Adipocyte (in vitro differentiated cells): ENCODE measurements at regions not wholly inside any gene's neighbourhood (a gene's known extent, or its start where the extent isn't known, plus 50 kb on each side); places are given as distances from the start of the nearest gene placed in this dataset.
"Not testable (repeated sequence)": the region's sequence is repeated elsewhere in the genome, so short reads cannot be mapped to it uniquely, and the experiment has no call there.

ENCODE experiments used
- DNase-seq: peaks from one replicate; pipeline ENCODE4 v3.0.0-alpha.2; 2015; ENCODE audit warnings: low read depth
- H3K27me3 ChIP-seq: replicated peaks from 2 replicates; pipeline ENCODE4 v1.7.0; 2013; ENCODE audit warnings: mild to moderate bottlenecking, low read length, moderate library complexity; ENCODE audit not compliant: control insufficient read depth, insufficient read depth
- H3K36me3 ChIP-seq: 2 replicates; pipeline ENCODE4 v1.7.0; 2013; ENCODE audit warnings: low read length, mild to moderate bottlenecking, moderate library complexity; ENCODE audit not compliant: control insufficient read depth, insufficient read depth, severe bottlenecking
- H3K4me1 ChIP-seq: 2 replicates; pipeline ENCODE4 v1.7.0; 2013; ENCODE audit warnings: mild to moderate bottlenecking, low read length, moderate library complexity; ENCODE audit not compliant: control insufficient read depth, insufficient read depth
- H3K4me3 ChIP-seq: 2 replicates; pipeline ENCODE4 v1.7.0; 2013; ENCODE audit warnings: mild to moderate bottlenecking, low read length, moderate library complexity
- H3K9ac ChIP-seq: 2 replicates; pipeline ENCODE4 v1.7.0; 2013; ENCODE audit warnings: mild to moderate bottlenecking, low read length, moderate library complexity
- H3K9me3 ChIP-seq: 2 replicates; pipeline ENCODE4 v1.7.0; 2013; ENCODE audit warnings: mild to moderate bottlenecking, low read length, moderate library complexity; ENCODE audit not compliant: control insufficient read depth

DNA sequence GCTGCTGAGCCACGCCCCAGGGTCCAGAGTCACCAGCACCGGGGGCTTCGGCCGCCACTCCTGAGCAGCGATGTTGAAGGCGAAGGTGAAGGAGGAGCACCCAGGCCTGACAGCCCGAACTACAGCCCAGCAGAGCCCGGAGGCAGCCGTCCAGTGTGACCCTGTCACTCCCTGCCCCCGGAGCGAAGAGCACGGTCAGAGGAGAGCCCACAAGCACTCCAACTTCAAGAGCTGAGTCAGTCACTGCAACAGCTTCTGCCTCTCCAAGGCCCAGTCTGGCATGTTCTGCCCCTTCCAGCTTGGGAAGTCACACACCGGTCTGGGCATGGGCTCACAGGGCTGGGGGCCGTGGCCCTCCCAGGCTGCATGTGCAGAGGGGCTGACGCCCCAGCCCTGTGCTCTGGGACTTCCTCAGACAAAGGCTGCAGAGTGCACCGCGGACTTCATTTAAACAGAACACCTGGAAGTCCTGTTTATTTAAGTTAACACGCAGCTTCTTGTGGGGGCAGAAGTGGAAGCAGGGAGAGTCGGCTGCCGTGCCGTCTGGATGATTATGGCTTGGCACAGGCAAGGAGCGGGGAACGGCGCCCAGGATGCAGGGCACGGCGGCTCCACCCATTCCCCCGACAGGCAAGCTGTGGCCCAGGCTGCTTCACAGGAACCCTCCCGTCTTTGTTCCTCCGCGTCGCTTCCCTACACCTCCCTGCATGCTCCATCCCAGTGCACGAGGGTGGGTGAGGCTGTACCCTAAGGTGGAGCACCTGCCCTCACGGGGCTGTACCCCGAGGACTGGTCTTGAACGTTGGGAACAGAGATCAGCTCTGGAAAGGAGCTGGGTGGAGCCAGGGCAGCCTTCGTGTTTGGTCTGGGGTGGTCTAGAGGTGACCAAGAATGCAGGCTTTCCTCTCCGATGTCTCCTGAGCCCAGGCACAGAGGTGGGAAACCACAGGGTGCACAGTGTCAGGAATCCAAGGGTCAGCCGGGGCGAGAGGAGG, 68.9 kb upstream of the METRNL start:
- Histone ChIP-seq H3K9me3 (no peaks in the 10 kb centered on the region), H3K4me3 (no peak overlapping the region), H3K36me3 (no peaks in the 10 kb centered on the region), H3K9ac (no peak overlapping the region), H3K27me3 (no peaks in the 10 kb centered on the region), H3K4me1 (no peaks in the 10 kb centered on the region)
- no peak for DNase-seq

DNA sequence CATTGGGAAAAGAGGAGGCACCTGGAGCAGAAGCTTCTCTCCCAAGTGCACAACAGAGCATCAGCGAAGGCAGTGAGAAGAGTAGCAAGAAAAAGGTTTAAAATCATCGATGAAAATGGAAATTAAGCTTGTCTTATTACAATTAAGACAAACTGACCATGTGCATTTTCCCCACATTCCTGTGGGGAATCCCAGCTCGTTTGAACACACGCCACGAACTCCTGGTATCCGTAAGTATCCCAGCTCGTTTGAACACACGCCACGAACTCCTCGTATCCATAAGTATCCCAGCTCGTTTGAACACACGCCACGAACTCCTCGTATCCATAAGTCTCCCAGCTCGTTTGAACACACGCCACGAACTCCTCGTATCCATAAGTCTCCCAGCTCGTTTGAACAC, 67.7 kb upstream of the METRNL start:
- not testable (repeated sequence) for H3K4me1 ChIP-seq, DNase-seq, H3K4me3 ChIP-seq, H3K36me3 ChIP-seq, H3K9me3 ChIP-seq, H3K9ac ChIP-seq, H3K27me3 ChIP-seq

DNA sequence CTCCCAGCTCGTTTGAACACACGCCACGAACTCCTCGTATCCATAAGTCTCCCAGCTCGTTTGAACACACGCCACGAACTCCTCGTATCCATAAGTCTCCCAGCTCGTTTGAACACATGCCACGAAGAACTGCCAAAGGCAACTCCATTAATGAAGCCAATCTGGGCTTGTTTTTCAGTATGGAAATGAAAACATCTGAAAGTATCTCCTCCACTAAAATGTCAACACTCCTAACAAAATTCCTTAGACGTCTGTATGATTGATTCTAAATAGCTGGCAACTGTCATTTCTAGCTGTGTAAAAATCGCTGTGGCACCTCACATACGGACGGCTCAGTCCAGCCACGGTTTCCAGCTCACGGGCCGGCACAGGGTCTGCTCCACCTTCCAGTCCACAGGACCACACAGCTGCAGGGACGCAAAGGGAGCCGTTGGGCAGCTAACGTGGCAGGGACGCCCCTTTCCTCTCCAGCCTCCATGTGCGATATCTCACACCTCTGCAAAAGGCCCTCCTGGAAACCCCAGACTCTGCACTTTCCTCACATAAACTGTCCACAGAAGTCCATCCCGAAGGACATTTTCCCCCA, 67.1 kb upstream of the METRNL start:
- no peaks in the 10 kb centered on the region for H3K27me3 ChIP-seq
- H3K36me3 ChIP-seq = no peaks in the 10 kb centered on the region
- H3K4me1 ChIP-seq = no peaks in the 10 kb centered on the region
- H3K9me3 ChIP-seq = no peaks in the 10 kb centered on the region
- no peak overlapping the region for H3K9ac ChIP-seq
- no peak overlapping the region for H3K4me3 ChIP-seq
- no peak for DNase-seq

DNA sequence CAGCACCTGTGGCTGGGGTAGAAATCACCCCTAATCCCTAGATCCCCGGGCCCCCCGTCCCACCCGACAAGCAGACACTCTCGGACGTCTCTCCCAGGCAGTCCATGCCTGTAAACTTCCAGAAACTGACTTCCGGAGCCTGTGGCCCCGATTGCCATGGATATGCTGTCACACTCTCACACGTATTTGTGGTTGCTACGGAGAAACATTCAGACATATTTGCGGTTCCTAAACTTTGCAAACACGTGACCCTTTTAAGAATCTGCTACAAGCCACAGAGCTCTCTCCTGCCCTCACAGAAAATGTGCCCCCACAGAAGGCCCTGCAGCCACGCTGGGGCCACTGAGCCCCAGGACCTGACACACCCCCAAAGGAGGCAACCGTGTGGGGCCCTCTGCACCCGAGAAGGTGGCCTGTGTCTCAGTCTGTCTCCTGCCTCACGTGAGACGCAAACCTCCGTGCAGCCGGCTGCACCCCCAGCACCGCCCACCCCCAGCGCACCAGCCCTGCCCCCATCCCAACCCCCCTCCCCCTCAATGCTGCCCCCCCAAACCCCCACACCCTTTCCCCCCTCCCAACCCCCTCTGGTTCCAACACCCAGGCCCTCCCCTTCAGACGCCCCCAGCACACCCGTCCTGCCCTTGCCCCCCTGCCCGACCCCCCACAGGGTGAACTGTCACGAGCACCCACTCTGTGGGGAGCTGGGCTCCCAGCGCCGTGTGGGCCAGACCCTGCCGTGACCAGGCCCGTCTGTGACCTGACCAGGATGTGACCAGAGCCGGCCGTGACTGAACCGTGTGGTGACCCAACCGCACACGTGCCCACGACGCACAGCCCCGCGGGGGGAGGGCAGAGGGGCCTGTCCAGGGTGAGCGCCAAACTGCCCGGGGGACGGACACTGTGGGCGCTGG, 66.3 kb upstream of the METRNL start:
- H3K36me3 ChIP-seq = no peaks in the 10 kb centered on the region
- no peak overlapping the region for H3K4me3 ChIP-seq
- no peaks in the 10 kb centered on the region for H3K27me3 ChIP-seq
- H3K9ac ChIP-seq = no peak overlapping the region
- H3K4me1 ChIP-seq = no peaks in the 10 kb centered on the region
- no peaks in the 10 kb centered on the region for H3K9me3 ChIP-seq
- DNase-seq = peak; percentile 79

DNA sequence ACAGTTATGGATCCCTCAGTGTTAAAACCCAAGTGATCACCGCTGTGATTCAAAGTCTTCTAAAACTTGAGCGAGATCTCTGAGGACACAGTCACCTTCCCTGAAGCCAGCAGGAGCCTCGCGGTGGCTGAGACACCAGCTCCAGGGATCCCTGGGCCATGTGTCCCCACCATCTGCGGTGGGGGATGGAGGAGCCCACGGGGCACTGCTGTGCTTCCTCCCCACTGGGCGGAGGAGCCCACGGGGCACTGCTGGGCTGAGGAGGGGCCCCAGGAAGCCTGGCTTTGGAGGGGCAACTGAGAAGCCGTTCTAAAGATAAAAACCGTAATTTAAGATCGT, 65.7 kb upstream of the METRNL start:
- H3K4me1 ChIP-seq = no peaks in the 10 kb centered on the region
- H3K27me3 ChIP-seq = no peaks in the 10 kb centered on the region
- H3K36me3 ChIP-seq = no peaks in the 10 kb centered on the region
- H3K9me3 ChIP-seq = no peaks in the 10 kb centered on the region
- H3K9ac ChIP-seq = no peak overlapping the region
- no peak for DNase-seq
- H3K4me3 ChIP-seq = no peak overlapping the region

DNA sequence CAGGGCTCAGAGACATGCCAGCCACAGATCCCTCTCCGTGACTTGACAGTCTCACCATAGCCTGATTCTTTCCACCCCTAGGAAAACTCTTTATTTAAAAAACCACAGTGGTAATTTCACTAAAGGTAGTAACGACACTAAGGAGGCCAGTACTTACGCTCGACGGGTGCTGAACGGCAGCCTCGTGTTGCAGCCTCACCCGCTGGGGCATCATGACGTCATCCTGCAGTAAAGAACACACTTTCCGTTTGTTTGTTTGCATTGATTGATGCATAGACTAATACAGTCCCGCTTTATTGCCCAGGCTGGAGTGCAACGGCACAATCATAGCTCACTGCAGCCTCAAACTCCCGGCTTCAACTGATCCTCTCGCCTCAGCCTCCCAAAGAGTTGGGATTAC, 65.1 kb upstream of the METRNL start:
- no peaks in the 10 kb centered on the region for H3K4me1 ChIP-seq
- H3K27me3 ChIP-seq = no peaks in the 10 kb centered on the region
- H3K36me3 ChIP-seq = no peaks in the 10 kb centered on the region
- DNase-seq = no peak
- no peak overlapping the region for H3K9ac ChIP-seq
- no peak overlapping the region for H3K4me3 ChIP-seq
- no peaks in the 10 kb centered on the region for H3K9me3 ChIP-seq

DNA sequence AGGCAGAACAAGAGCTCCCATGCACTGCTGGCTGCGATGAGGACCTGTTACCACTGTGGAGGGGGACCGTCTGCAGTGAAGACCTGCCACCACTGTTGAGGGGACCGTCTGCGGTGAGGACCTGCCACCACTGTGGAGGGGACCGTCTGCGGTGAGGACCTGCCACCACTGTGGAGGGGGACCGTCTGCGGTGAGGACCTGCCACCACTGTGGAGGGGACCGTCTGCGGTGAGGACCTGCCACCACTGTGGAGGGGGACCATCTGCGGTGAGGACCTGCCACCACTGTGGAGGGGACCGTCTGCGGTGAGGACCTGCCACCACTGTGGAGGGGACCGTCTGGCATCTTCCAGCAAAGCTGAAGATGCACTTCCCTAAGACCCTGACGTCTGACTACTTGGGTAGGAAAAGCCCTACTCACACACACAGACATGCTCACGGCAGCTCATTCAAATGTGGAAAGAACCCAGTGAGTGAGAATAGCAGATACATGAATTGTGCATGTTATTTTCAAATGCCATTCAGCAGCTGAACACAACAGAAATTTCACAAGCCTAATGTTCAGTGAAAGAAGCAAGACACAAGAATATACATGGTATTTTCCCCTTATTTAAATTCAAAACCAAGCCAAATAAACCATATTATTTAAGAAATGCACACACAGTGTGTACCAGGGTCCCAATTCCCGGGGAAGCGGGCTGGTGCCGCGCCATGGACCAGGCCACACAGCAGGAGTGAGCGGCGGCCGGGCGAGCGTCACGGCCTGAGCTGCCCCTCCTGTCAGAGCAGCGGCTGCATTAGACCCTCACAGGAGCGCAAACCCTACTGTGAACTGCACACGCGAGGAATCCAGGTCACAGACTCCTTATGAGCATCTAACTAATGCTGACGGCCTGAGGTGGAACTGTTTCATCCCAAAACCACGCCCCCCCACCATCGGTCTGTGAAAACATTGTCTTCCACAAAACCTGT, 64.2 kb upstream of the METRNL start:
- Histone ChIP-seq H3K27me3 (no peaks in the 10 kb centered on the region), H3K4me1 (no peaks in the 10 kb centered on the region), H3K4me3 (no peak overlapping the region), H3K9me3 (no peaks in the 10 kb centered on the region), H3K36me3 (no peaks in the 10 kb centered on the region), H3K9ac (no peak overlapping the region)
- DNase-seq = no peak

DNA sequence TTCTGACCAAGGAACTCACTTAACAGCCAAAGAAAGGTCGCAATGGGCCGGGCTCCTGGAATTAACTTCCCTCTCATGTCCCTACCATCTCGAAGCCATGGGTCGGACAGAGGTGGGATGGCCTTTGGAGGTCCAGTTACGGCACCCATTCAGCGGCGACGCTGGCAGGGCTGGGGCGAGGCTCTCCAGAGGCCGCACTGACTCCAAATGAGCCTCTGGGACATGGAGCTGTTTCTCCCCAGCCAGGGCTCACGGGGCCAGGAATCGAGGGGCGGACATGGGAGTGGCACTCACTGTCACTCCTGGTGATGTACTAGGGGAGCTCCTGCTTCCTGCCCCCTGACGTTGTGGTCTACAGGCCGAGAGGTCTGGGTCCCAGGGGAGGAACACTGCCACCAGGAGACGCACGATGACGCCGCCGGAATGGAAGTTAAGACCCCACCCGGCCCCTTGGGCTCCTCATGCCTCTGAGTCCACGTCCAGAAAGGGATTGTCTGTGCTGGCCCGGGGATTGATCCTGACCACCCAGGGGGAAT, 60.7 kb upstream of the METRNL start:
- Histone ChIP-seq H3K9me3 (no peaks in the 10 kb centered on the region), H3K4me1 (no peaks in the 10 kb centered on the region), H3K4me3 (no peak overlapping the region), H3K27me3 (no peaks in the 10 kb centered on the region), H3K9ac (no peak overlapping the region), H3K36me3 (peaks cover 1% of the 10 kb centered on the region)
- no peak for DNase-seq

DNA sequence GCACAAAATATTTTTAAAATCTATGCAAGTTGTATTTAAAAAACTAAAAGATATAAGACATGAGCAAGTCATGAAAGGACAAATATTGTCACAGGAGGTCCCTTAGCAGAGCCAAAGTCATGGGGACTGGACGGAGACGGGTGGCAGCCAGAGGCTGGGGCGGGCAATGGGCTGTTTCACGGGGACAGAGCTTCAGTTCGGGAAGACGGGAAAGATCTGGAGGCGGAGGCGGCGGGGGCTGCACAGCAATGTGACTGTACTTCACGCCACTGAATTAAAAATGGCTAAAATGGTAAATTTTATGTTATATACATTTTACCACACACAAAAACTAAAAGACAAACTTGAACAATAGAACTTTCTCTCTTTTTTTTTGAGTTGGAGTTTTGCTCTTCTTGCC, 60.0 kb upstream of the METRNL start:
- Histone ChIP-seq H3K9me3 (no peaks in the 10 kb centered on the region), H3K9ac (no peak overlapping the region), H3K27me3 (no peaks in the 10 kb centered on the region), H3K4me1 (no peaks in the 10 kb centered on the region), H3K36me3 (peaks cover 6% of the 10 kb centered on the region), H3K4me3 (no peak overlapping the region)
- DNase-seq = no peak

DNA sequence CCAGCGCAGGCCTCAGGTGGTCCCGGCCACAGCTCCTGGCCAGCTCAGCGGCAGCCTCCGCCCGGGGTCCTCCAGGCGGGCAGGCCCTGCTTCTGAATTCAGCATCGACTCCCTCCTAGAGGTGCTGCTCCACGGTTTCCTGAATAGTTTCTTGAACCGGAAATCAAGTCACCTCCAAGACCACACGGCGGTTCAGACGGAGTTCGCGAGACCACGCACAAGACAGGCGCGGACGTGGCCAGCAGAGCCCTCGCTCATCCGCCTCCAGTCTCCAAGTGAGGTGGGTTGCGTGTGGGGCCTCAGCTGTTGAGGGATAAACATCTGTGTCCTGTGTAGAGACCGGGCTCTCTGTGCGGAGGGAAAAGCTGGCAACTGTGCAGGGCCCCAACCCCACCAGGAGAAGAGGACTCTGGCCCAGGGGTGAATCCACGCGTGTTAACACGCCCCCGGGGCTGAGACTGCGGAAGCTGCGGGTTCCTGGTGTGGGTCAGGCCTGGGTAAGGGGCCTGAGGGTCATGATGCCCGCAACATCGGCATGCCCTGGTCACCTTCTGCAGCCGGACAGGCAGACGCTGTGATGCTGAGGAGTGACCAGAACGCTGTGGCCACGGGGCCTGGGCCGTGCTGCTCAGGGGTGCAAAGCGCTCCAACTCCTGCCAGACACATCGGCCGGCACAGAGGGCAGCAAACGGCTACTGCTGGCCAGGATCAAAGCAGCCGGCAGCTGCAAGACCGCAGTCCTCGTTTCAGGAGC, 55.0 kb upstream of the METRNL start:
- Histone ChIP-seq H3K4me1 (no peaks in the 10 kb centered on the region), H3K9me3 (no peaks in the 10 kb centered on the region), H3K27me3 (no peaks in the 10 kb centered on the region), H3K4me3 (no peak overlapping the region), H3K9ac (no peak overlapping the region), H3K36me3 (peaks cover 6% of the 10 kb centered on the region)
- DNase-seq = no peak
